Body of pancreas (tissue), 4 donors: ENCODE measurements at regions not wholly inside any gene's neighbourhood (a gene's known extent, or its start where the extent isn't known, plus 50 kb on each side); places are given as distances from the start of the nearest gene placed in this dataset.

Experiments used
- ATAC-seq: fragments of 150-250 bp; one replicate; pipeline ENCODE4 v1.9.1; 2016
- DNase-seq, 4 donors: peaks; one replicate each; pipeline ENCODE4 v3.0.0-alpha.2; 2019
- H3K27ac ChIP-seq, 4 donors: fragments of 200-600 bp; sonication (generic); 1 replicate in 3 of 4; 2 replicates in 1 of 4; pipeline versions ENCODE4 v1.5.1 to v1.6.1; 2016 to 2019; ENCODE audit warnings: mild to moderate bottlenecking in 1 of 4, mixed read lengths in 1 of 4, moderate library complexity in 1 of 4
- H3K27me3 ChIP-seq, 2 donors: fragments of 200-600 bp; sonication (generic); one replicate each; pipeline ENCODE4 v1.6.0; 2016; ENCODE audit warnings: mild to moderate bottlenecking in 1 of 2
- H3K36me3 ChIP-seq, 2 donors: fragments of 200-600 bp; sonication (generic); replicated peaks in 1 of 2; 2 replicates each; pipeline ENCODE4 v1.5.1; 2016; ENCODE audit warnings: low read depth in 2 of 2; ENCODE audit not compliant: insufficient read depth in 1 of 2
- H3K4me1 ChIP-seq: fragments of 200-600 bp; sonication (generic); one replicate; pipeline ENCODE4 v1.6.0; 2016
- H3K4me3 ChIP-seq, 2 donors: fragments of 200-600 bp; sonication (generic); 1 replicate in 1 of 2; 2 replicates in 1 of 2; pipeline ENCODE4 v1.5.1; 2016 to 2019
- H3K9me3 ChIP-seq, 3 donors: fragments of 200-600 bp; sonication (generic); 1 replicate in 2 of 3; 2 replicates in 1 of 3; pipeline ENCODE4 v1.5.1; 2016
- POLR2A ChIP-seq, 3 donors: fragments of 450-650 bp; IDR thresholded peaks; one replicate each; pipeline ENCODE4 v1.6.1; 2016; ENCODE audit warnings: antibody characterized with exemption in 3 of 3, mild to moderate bottlenecking in 2 of 3
- WGBS, 2 donors: methylation state at CpG; one replicate each; pipeline ENCODE4 v1.1.5; 2017; 5-methylcytosine and 5-hydroxymethylcytosine counted together
- intact Hi-C: fragments of 100-400 bp; cut with DNase I; formaldehyde crosslinking; loops from one replicate; pipeline ENCODE4 v1.15.1; 2023
- TF ChIP-seq, protein P1 (sequence below), 7 experiments: fragments of 450-650 bp in 4 of 7; fragments of 200-600 bp in 3 of 7; sonication (generic) in 3 of 7; IDR thresholded peaks; one replicate each; pipeline ENCODE4 v1.5.1; 2016 to 2019; ENCODE audit warnings: antibody characterized with exemption in 7 of 7

GRCh38 chr4:125762537-125762936, 447.8 kb downstream of the FAT4 start:
- H3K4me1 ChIP-seq = no peaks in the 10 kb centered on the region
- no peak overlapping the region for H3K27ac ChIP-seq
- no peaks in the 10 kb centered on the region for H3K27me3 ChIP-seq
- intact Hi-C loops = no loop called here
- H3K36me3 ChIP-seq = no peaks in the 10 kb centered on the region
- DNase-seq = no peak
- H3K9me3 ChIP-seq = no peaks in the 10 kb centered on the region
- no peak overlapping the region for H3K4me3 ChIP-seq
- no peak for ATAC-seq
- 59 to 65% methylated on average over 3 of the region's 3 CpGs for WGBS, 2 donors
- TF ChIP-seq POLR2A (IDR thresholded peaks at IDR 0.05) = no peak
- TF ChIP-seq, protein P1, sequence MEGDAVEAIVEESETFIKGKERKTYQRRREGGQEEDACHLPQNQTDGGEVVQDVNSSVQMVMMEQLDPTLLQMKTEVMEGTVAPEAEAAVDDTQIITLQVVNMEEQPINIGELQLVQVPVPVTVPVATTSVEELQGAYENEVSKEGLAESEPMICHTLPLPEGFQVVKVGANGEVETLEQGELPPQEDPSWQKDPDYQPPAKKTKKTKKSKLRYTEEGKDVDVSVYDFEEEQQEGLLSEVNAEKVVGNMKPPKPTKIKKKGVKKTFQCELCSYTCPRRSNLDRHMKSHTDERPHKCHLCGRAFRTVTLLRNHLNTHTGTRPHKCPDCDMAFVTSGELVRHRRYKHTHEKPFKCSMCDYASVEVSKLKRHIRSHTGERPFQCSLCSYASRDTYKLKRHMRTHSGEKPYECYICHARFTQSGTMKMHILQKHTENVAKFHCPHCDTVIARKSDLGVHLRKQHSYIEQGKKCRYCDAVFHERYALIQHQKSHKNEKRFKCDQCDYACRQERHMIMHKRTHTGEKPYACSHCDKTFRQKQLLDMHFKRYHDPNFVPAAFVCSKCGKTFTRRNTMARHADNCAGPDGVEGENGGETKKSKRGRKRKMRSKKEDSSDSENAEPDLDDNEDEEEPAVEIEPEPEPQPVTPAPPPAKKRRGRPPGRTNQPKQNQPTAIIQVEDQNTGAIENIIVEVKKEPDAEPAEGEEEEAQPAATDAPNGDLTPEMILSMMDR (IDR thresholded peaks at IDR 0.05) = no peak

- Histone ChIP-seq H3K27ac (no peak overlapping the region), H3K36me3 (no peaks in the 10 kb centered on the region), H3K9me3 (no peaks in the 10 kb centered on the region), H3K27me3 (no peaks in the 10 kb centered on the region), H3K4me3 (no peak overlapping the region), H3K4me1 (no peaks in the 10 kb centered on the region)
- no peak for DNase-seq
- ATAC-seq = no peak
- intact Hi-C loops = no loop called here
- no peak for TF ChIP-seq POLR2A (IDR thresholded peaks at IDR 0.05)
- TF ChIP-seq, protein P1 (IDR thresholded peaks at IDR 0.05) = no peak
Observed at GRCh38 chr4:125765941-125766340, 451.2 kb downstream of the FAT4 start.

- 49 to 52% methylated on average over 6 of the region's 6 CpGs for whole genome bisulfite sequencing, 2 donors
- Histone ChIP-seq H3K9me3 (no peaks in the 10 kb centered on the region), H3K36me3 (no peaks in the 10 kb centered on the region), H3K4me1 (no peaks in the 10 kb centered on the region), H3K27ac (no peak overlapping the region), H3K4me3 (no peak overlapping the region), H3K27me3 (no peaks in the 10 kb centered on the region)
- ATAC-seq = no peak
- intact Hi-C loops = no loop called here
- TF ChIP-seq, protein P1 (IDR thresholded peaks at IDR 0.05) = no peak
- TF ChIP-seq POLR2A (IDR thresholded peaks at IDR 0.05) = no peak
- DNase-seq = no peak
Observed at GRCh38 chr4:125770814-125771398, 456.2 kb downstream of the FAT4 start.

- no peak overlapping the region for H3K27ac ChIP-seq
- ATAC-seq (no peak), DNase-seq (no peak)
- H3K9me3 ChIP-seq = no peaks in the 10 kb centered on the region
- TF ChIP-seq POLR2A (IDR thresholded peaks at IDR 0.05) = no peak
- TF ChIP-seq, protein P1 (IDR thresholded peaks at IDR 0.05) = no peak
- H3K36me3 ChIP-seq = no peaks in the 10 kb centered on the region
- WGBS, 2 donors = 57 to 80% methylated on average over 1 of the region's 1 CpG
- H3K4me3 ChIP-seq = no peak overlapping the region
- H3K4me1 ChIP-seq = no peaks in the 10 kb centered on the region
- intact Hi-C loops = no loop called here
- H3K27me3 ChIP-seq = no peaks in the 10 kb centered on the region
Observed at GRCh38 chr4:125772680-125773079, 457.9 kb downstream of the FAT4 start.

- no peaks in the 10 kb centered on the region for H3K9me3 ChIP-seq
- TF ChIP-seq, protein P1 (IDR thresholded peaks at IDR 0.05) = no peak
- TF ChIP-seq POLR2A (IDR thresholded peaks at IDR 0.05) = no peak
- no peaks in the 10 kb centered on the region for H3K36me3 ChIP-seq
- H3K4me3 ChIP-seq = no peak overlapping the region
- no peak for DNase-seq
- ATAC-seq = no peak
- H3K4me1 ChIP-seq = no peaks in the 10 kb centered on the region
- intact Hi-C loops = no loop called here
- WGBS, 2 donors = 61 to 68% methylated on average over 1 of the region's 1 CpG
- no peaks in the 10 kb centered on the region for H3K27me3 ChIP-seq
- H3K27ac ChIP-seq = no peak overlapping the region
Observed at GRCh38 chr4:125773502-125773901, 458.7 kb downstream of the FAT4 start.
